CD4-positive, alpha-beta T cell treated with Interleukin-10 for 1 hour (primary cell): ENCODE measurements at regions not wholly inside any gene's neighbourhood (a gene's known extent, or its start where the extent isn't known, plus 50 kb on each side); places are given as distances from the start of the nearest gene placed in this dataset.

Source experiments
- DNase-seq: peaks from one replicate; pipeline ENCODE4 v3.0.0-alpha.2; 2020

DNA sequence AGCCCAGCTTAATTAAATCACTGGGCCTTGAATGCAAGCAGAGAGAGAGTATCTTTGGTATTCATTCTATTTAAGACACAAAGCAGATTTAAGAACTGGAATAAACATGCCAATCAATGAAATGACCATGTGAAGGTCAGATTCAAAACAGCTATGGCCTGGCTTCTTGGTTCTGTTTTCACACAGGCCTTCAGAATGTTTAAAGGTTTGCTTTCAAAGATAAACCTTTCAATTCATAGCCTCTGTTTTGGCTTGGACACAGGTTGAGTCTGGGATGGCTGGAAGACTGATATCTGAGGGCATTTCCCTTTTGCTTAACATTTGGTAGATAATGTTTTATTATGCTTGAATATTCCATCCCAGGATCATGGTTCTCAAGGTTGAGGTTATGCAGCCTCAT, 244.4 kb upstream of the KBTBD8 start:
- no peak for DNase-seq

DNA sequence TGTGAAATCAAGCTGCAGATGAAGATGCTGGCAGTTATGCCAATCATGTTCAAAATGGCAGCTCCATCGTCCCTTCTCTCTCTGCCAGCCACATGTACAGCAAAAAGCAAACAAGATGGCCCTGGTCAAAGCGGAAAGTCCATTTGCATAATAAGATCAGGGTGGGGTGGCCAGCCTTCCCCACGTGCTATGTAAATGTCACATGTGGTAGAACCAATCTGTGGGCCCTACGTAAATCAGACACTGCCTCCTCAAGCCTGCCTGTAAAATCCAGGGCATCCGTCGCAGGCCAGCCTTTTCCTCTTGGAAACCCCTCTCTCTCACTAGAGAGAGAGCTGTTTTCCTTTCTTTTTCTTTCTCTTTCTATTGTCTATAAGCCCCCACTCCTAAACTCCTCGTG, 243.5 kb upstream of the KBTBD8 start:
- no peak for DNase-seq

DNA sequence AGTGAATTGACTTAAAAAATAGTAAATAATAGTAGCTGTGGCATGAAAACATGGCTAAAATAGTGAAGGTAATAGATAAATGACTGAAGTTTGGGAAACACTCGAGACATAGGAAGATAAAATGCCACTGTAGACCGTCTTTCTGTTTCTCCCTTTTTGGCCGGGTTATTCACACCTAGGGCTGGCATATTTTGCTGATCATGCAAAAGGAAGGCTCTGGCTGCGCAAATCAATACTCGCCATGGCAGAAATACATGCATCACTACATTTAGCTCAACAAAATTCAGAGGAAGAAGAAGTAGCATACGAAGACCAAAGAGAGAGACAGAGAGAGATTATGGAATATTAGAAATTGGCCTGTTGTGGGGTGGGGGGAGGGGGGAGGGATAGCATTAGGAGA, 242.2 kb upstream of the KBTBD8 start:
- no peak for DNase-seq

DNA sequence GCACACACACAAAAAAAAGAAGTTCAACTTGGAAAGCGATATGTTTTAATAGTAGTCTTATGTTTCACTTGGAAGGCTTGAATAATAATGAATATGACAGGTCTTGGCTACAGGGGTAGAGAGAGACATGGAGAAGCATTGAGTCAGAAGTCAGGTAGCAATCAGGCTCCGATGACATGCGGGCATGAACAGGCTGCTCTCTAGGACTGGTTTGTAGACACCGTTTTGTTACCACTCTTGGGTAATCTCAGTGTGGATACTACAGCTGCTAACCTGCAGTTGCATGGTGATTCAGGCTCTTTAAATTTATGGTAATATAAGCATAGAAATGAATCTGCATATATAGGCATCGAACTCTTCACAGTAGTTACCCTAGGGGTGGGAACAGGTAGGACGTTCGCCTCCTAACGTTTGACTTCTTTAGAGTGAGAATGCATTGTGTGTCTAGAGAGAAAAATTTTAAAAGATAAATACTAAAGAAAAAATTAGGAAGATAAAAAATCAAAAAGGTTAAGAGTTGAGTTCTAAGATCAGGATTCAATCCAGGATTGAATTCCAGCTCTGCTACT, 241.6 kb upstream of the KBTBD8 start:
- no peak for DNase-seq

DNA sequence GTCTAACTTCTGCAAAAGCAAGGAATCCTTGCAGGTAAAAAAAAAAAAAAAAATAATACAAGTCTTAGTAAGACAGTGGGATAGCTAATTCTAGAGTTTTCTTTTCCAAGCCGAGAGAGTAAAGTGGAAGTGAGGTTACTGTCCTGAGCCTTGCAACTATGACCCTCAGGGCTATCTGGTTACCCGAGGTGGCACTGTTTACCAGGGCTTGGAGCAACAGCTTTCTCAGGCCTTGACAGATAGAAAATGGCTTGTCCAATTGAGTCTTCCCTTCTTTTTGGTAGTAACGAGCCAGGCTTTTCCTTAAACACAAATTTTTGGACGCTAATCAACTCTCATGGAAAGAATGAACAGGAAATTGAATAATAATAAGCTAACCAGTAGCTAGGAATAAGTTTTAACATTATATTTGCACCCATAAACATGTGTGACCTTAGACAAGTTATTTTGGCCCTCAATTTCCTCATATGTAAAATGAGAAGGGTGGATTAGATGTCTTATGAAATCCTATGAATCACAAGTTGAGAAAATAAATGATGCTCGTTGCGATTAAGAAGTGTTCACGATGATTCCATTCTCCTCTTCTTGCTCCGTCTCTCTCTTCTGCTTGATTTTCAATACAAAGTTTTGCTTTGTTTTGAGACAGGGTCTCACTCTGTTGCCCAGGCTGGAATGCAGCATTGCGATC, 236.9 kb upstream of the KBTBD8 start:
- DNase-seq = no peak

DNA sequence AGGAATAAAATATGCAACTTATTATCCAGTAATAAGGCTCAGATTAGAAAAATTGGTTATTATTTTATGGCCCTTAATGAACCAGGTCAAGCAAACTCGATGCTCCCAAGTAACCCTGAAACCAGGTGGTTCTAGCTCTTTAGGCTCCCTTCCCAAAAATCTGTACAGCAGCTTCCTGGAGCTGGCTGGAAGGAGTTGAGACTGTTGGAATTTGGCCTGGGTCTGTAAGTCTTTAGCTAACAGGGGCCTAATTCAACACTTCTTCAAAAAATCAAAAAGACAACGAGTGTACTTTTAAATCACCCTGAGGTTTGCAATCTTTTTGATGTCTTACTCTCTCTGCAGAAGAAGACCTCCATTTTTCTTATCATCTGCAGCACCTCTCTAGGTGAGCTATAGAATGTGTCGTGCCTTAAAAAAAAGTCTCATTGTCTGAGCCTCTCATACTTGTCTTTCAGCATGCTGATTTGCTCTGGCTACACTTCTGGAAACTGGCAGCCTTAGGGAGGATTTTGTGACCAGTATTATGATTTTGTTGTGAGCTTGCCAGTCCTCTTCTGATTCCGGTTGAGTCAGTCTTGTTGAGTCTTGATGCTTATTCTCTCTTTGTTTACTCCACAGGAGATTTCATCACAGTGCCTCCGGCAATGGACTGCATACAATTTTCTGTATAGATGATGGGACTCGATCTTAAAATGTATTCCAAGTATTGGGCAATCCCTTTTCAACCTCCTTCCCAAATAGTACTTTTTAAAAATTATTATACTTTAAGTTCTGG, 235.0 kb upstream of the KBTBD8 start:
- DNase-seq = no peak

DNA sequence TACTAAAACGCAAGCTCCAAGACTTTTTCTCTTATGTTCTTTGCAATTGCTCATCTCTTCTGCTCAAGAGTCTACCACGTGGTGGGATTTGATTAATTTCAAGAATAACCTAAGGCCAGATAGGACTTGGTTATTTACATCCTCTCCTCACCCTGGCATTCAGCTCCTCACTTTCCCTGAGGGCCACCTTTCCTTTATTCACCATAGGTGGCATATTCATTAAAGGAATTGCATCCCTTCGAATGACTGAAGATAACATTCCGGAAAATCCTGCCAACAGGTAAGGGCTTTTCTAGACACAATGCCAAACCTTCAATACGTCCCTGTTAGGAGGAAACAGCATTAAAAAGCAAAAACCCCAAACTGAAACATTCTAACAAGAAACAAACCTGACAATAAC, 220.0 kb upstream of the KBTBD8 start:
- no peak for DNase-seq

DNA sequence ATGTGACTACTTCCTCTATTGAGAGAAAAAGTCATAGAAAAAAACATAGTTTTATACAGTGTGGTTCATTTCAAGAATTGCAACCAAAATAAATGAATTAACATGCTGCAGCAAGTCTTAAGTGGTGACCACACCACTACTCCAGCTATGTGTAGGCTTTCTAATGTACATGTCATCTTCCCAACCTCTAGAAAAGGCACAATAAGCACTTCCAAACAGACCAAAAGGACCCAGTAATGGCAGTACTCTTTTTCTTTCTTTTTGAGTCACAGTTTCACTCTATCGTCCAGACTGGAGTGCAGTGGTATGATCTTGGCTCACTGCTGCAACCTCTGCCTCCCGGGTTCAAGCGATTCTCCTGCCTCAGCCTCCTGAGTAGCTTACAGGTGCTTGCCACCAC, 219.3 kb upstream of the KBTBD8 start:
- no peak for DNase-seq

DNA sequence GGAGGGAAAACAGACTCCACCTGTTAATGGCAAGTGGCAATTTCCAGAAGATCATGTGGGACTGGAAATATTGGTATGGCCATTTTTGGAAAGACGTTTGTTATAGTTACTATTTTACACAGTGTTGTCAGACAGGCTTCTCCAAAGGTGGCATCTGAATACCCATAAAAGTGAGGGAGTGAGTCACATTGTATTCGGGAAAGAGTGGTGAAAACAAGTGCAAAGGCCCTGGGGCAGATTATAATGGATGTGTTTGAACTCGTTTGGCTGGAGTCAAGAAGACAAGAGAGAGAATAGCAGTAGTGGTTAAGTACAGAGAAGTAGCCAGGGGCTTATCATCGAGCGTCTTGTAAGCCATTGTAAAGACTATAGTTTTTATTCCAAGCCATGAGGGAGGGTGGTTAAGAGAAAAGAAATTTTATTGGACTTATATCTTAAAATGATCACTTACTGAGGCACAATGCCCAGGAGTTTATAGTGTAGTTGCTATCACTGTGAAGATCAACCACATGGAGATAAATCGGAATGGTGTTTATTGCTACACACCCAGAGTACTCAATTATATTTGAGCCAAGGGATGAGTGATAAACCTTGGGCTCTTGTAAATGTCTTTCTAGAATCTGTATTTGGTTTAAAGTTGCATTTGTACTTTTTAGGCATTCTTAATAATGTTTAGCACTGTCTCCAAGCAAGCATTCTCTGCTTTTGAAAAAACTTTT, 212.8 kb upstream of the KBTBD8 start:
- DNase-seq = no peak

DNA sequence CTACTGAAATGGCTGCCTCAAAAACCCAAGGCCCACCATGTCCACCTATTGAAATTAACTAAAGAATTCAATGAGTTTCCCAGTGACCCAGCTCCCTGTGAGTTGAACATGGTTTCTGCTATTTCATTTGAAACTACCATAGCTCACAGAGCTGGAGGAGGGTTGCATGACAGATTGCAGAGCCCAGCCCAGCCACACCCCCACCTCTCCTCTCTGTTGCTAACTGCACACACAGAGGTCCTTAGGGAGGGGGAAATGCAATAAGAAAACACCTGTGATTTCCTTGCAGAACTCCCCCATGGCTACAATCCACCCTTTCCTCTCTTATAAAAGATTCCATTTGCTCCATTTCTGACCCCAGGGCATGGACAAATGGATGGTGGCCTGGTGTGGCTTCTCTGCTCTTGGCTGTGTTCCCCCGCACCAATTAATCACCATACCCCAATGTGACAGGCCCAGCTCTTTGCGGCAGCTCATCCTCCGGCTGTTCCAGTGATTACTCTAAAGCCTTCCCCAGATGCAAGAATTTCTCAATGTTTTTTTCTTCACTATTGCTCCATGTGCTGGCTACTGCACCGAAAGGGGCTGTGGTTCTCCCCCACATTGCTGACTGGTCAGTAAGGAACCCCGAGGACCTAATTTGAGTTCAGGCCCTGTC, 208.4 kb upstream of the KBTBD8 start:
- no peak for DNase-seq

DNA sequence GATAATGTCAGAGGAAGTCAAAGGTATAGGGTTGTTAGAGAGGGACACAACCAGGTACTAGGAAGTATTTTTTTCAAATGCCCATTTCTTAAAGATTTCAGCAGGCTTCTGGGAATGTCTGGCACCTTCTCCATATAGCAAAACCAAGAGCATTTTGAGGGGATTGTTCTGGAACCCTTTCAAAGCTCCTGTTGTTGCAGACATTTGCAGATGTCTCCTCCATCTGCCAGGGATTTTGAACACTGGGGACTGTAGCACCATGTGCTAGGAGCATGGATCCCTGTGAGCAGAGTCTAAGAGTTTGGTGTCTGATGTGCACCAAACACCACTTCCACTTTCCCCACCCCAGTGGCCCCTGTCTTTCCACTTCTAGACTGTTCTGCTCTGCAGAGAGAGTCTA, 206.0 kb upstream of the KBTBD8 start:
- DNase-seq = no peak

DNA sequence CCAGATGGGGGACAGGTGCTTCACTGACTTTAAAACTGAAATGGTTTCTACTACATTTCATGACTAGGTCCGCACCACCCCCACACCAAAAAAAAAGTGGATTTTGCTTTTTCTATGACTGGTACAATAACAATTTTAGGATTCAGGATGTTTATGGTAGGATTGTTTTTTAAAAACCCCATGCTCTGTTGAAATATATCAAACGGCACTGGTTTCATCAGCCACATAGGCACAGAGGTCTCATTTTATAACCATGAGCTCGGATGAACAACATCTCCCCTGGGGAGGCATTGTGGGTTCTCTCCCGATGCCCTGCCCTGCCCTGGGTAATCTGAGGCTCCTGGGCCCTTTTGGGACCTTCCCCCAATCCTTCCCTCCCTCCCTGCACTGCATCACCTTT, 202.7 kb upstream of the KBTBD8 start:
- no peak for DNase-seq

DNA sequence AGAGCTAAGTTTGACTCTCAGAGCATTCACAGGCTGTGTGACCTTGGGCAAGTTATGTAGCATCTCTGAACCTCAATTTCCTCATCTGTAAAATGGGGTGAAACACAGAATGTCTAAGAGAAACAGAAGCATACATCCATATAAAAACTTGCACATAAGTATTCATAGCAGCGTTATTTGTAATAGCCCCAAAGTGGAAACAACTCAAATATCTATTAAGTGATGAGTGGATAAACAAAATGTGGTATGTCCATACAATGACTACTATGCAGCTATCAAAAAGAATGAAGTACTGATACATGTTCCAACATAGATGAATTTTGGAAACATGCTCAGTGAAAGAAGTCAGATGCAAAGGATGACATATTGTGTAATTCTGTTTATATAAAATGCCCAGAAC, 201.8 kb upstream of the KBTBD8 start:
- no peak for DNase-seq

DNA sequence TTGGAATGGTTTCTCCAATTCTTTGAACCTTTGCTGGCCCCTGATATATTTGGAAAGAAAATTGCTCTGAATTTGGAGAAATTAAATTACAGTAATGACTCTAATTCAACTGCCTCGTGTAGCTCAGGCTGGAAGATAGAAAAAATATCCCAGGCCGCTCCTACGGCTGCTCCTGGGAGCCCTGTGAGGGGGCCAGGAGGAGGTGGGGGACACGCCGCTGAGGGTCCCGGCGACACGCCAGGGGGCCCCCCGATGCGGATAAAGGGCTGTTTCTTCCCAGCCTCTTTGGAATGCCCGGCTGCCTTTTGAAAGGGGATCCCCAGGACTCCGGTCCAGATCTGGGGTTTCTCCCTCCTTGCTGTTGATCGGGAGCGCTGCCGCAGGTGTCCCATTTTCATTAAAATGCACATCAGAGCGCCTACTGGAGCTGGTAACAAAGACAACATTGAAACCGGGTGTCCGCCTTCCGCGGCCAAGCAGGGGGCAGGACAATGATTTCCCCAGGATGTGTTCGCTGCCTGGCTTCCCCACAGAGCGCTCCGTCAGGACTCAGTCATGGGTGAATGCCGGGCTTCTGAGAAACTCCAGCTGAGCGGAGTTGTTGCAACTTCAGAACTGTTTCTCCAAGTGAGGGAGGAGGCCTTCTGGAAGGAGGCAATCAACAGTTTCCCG, 200.1 kb upstream of the KBTBD8 start:
- DNase-seq = no peak

DNA sequence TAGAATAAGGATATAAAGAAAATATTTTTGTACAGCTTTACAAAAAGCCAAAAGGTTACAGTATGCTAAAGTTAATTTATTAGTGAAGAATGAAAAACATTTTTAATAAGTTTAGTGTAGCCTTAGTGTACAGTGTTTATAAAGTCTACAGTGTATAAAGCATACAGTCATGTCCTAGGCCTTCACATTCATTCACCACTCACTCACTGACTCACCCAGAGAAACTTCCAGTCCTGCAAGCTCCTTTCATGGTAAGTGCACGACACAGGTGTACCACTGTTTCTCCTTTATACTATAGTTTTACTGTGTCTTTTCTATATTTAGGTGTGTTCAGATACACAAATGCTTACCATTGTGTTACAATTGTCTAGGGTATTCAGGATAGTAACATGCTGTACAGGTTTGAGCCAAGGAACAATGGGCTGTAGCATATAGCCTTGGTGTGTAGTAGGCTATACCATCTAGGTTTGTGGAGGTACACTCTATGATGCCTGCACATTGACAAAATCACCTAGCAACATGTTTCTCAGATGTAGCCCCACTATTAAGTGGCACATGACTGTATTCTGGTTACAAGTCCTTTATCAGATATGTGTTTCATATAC, 197.1 kb upstream of the KBTBD8 start:
- no peak for DNase-seq

DNA sequence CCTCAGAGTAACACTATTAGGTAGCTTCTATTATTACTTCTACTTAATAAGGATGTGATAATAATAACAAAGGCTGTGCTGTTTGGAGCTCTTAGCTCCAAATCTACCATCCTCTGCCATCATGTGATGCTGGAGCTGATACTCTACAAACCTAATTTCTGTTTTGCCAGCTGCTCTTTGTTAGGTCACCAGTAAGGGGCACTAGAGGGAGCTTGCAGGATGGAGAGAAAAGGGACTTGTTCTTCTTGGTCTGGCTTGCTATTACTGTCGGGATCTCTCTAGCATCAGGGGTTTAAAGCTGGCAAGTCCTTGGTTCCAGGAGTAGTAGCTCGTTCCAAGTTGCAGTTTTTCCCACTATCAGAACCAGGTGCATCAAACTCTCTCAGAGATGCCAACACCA, 194.9 kb upstream of the KBTBD8 start:
- no peak for DNase-seq

DNA sequence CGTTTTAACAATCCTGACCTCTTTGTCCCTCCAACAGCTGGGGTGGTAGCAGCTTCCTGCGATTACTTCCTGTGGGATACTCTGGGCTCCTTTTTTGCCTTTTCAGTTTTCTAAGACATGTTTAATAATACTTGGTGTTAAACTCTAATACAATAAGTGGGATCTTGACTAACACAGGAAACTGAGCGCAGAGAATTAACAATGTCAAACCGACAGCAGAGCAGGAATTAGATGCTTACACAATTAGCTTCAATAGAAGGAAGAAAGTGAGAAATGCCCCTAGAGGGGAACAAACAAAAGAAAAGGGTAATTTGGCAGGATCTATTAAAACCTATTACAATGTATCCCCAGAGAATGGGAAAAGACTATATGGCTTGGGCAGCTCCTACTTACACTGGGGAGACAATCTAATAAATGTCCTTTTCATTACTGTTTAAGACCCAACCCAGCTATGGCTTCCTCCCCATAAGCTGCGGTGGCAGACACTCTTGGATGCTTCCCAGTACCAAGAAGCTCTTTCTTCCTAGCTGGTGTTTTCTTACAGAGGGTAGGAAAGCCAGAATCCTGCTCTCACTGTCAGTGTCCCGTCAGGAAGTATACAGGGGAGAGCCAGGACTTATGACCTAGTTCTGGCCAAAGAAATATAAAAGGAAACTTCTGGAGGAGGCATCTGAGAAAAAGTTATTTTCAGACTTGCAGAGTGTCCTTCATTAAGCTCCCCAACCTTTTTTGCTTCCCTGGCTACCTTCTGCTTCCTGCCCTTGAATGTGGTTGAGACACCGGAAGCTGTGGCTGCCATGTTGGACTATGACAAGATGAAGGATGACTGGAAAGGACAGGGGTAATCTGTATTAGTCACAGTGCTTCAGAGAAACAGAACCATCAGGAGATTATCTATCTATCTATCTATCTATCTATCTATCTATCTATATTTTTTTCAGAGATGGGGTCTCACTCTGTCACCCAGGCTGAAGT, 194.1 kb upstream of the KBTBD8 start:
- no peak for DNase-seq

DNA sequence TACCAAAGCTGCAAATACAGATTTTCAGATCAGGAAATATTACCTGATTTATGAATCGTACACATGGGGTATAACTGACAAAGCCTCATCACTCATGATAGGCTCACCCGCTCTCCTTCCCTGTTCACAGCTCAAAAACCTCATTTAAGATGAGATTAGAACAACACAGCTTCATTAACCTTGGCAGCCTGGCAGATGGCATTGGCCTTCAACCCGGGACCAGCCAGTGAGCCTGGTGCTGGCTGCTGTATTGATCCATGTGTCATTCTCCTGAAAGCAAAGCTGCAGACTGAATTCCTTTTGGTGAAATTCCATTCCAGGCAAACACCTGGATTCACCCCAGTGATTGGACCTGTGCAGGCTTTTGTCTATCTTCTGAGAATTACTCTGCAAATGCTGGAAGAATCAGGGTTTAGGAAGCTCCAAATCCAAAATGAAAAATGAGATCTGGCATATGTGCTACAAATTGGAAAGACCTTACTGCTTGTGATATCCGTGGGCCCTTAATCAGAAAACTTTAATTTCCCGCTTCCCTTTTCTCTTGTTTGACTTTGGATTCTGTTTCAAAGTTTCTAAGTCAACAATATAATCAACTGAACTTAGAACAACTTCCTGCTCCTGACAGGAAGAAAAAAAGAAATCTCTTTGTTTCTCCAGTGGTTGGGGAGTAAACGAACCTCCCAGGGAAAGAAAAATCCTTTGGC, 189.1 kb upstream of the KBTBD8 start:
- no peak for DNase-seq

DNA sequence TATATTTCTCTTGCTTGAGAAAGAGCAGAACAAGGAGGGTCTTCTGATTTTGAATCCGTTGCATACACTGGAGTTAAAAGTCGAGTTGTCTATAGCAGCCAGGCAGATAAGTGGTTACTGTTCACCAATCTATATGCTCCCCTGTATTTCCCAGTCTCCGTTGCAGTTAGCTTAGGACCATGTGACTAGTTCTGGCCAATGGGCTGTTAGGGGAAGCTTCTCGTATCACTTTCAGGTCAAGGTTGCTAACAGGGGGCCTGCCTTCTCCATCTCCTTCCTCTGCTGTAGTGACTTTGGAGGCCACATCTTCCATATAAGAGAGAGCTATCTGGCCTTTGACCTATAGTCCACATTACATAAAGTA, 188.5 kb upstream of the KBTBD8 start:
- no peak for DNase-seq

DNA sequence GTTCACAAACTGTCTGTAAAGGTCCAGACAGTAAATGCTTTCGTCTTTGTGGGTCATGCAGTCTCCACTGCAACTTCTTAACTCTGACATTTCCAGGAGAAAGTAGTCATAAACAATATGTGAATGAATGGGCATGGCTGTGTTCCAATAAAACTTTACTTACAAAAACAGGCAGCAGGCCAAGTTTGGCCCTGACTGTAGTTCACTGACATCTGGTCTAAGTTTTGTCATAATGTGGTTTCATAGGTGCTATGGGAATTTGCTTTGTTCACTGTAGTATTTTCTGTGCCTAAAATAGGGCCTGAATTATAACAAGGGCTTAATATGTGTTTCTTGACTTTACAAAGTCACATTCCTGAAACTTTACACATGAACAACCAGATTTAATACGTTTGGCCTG, 186.0 kb upstream of the KBTBD8 start:
- no peak for DNase-seq
